ENCODE measurements at regions not wholly inside any gene's neighbourhood (a gene's known extent, or its start where the extent isn't known, plus 50 kb on each side); places are given as distances from the start of the nearest gene placed in this dataset.

GRCh38 chr2:195031411-195031810 lies 625.6 kb upstream of the SLC39A10 start:
- POLR2A ChIA-PET, result no interaction called here
- Mint-ChIP-seq H3K36me3 (no peaks in the 10 kb centered on the region), H3K27ac (no peak overlapping the region), H3K4me3 (no peak overlapping the region), H3K9me3 (no peaks in the 10 kb centered on the region), H3K27me3 (no peaks in the 10 kb centered on the region), H3K4me1 (no peaks in the 10 kb centered on the region)
- Histone ChIP-seq H3K4me1 (ENCODE audit: control insufficient read depth in 1 of 2, extremely low read depth in 1 of 2, insufficient read depth in 2 of 2, low read length in 2 of 2) (no peaks in the 10 kb centered on the region), H3K4me3 (ENCODE audit: control insufficient read depth in 1 of 2, extremely low read depth in 1 of 2, low read length in 1 of 2) (no peak overlapping the region), H3K27ac (ENCODE audit: low read length) (no peak overlapping the region), H3K9me3 (no peaks in the 10 kb centered on the region), H3K36me3 (ENCODE audit: control insufficient read depth in 2 of 2, extremely low read depth in 1 of 2, insufficient read depth in 1 of 2, low read length in 1 of 2) (no peaks in the 10 kb centered on the region), H3K27me3 (replicated peaks in 1 of 2; ENCODE audit: control insufficient read depth in 2 of 2, extremely low read depth in 1 of 2, insufficient read depth in 2 of 2, low read length in 1 of 2) (no peaks in the 10 kb centered on the region)
- no peak for DNase-seq
- ATAC-seq (replicated peaks in 1 of 4), result no peak
- CTCF ChIA-PET, result no interaction called here
- no CpG with 5 or more reads among the region's 1 CpG for whole genome bisulfite sequencing (ENCODE audit: insufficient coverage)

- no peak overlapping the region for H3K27ac ChIP-seq (ENCODE audit: low read length)
- H3K27me3 Mint-ChIP-seq, result no peaks in the 10 kb centered on the region
- no peaks in the 10 kb centered on the region for H3K4me1 ChIP-seq (ENCODE audit: control insufficient read depth in 1 of 2, extremely low read depth in 1 of 2, insufficient read depth in 2 of 2, low read length in 2 of 2)
- H3K27ac Mint-ChIP-seq, result no peak overlapping the region
- no peaks in the 10 kb centered on the region for H3K9me3 Mint-ChIP-seq
- WGBS (ENCODE audit: insufficient coverage), result no CpG with 5 or more reads among the region's 4 CpGs
- H3K4me3 ChIP-seq (ENCODE audit: control insufficient read depth in 1 of 2, extremely low read depth in 1 of 2, low read length in 1 of 2), result no peak overlapping the region
- DNase-seq (no peak), ATAC-seq (replicated peaks in 1 of 4) (no peak)
- no peaks in the 10 kb centered on the region for H3K36me3 ChIP-seq (ENCODE audit: control insufficient read depth in 2 of 2, extremely low read depth in 1 of 2, insufficient read depth in 1 of 2, low read length in 1 of 2)
- no peak overlapping the region for H3K4me3 Mint-ChIP-seq
- POLR2A ChIA-PET, result no interaction called here
- CTCF ChIA-PET, result no interaction called here
- H3K36me3 Mint-ChIP-seq, result no peaks in the 10 kb centered on the region
- H3K4me1 Mint-ChIP-seq, result no peaks in the 10 kb centered on the region
- H3K27me3 ChIP-seq (replicated peaks in 1 of 2; ENCODE audit: control insufficient read depth in 2 of 2, extremely low read depth in 1 of 2, insufficient read depth in 2 of 2, low read length in 1 of 2), result no peaks in the 10 kb centered on the region
- no peaks in the 10 kb centered on the region for H3K9me3 ChIP-seq
Observed at GRCh38 chr2:195029804-195030654, 627.0 kb upstream of the SLC39A10 start.

- H3K36me3 ChIP-seq (ENCODE audit: control insufficient read depth in 2 of 2, extremely low read depth in 1 of 2, insufficient read depth in 1 of 2, low read length in 1 of 2), result no peaks in the 10 kb centered on the region
- Mint-ChIP-seq H3K9me3 (no peaks in the 10 kb centered on the region), H3K4me3 (no peak overlapping the region), H3K27me3 (no peaks in the 10 kb centered on the region), H3K4me1 (no peaks in the 10 kb centered on the region), H3K36me3 (no peaks in the 10 kb centered on the region), H3K27ac (no peak overlapping the region)
- ATAC-seq (replicated peaks in 1 of 4) (no peak), DNase-seq (no peak)
- 73% methylated on average over 3 of the region's 4 CpGs for WGBS (ENCODE audit: insufficient coverage)
- no peak overlapping the region for H3K27ac ChIP-seq (ENCODE audit: low read length)
- H3K4me3 ChIP-seq (ENCODE audit: control insufficient read depth in 1 of 2, extremely low read depth in 1 of 2, low read length in 1 of 2), result no peak overlapping the region
- ChIA-PET CTCF (no interaction called here), POLR2A (no interaction called here)
- H3K9me3 ChIP-seq, result no peaks in the 10 kb centered on the region
- no peaks in the 10 kb centered on the region for H3K4me1 ChIP-seq (ENCODE audit: control insufficient read depth in 1 of 2, extremely low read depth in 1 of 2, insufficient read depth in 2 of 2, low read length in 2 of 2)
- no peaks in the 10 kb centered on the region for H3K27me3 ChIP-seq (replicated peaks in 1 of 2; ENCODE audit: control insufficient read depth in 2 of 2, extremely low read depth in 1 of 2, insufficient read depth in 2 of 2, low read length in 1 of 2)
Observed at GRCh38 chr2:195027947-195028346, 629.1 kb upstream of the SLC39A10 start.

GRCh38 chr2:195026261-195026660 lies 630.8 kb upstream of the SLC39A10 start:
- no peaks in the 10 kb centered on the region for H3K27me3 ChIP-seq (replicated peaks in 1 of 2; ENCODE audit: control insufficient read depth in 2 of 2, extremely low read depth in 1 of 2, insufficient read depth in 2 of 2, low read length in 1 of 2)
- no peak overlapping the region for H3K27ac ChIP-seq (ENCODE audit: low read length)
- H3K4me3 ChIP-seq (ENCODE audit: control insufficient read depth in 1 of 2, extremely low read depth in 1 of 2, low read length in 1 of 2), result no peak overlapping the region
- ChIA-PET POLR2A (interaction anchor here in 1 of 2 donors (0.6 kb wide), 1 partner anchor 183 kb away, joined by 3 read pairs; no protein-coding TSS in a partner anchor), CTCF (no interaction called here)
- no peak overlapping the region for H3K27ac Mint-ChIP-seq
- no peaks in the 10 kb centered on the region for H3K4me1 ChIP-seq (ENCODE audit: control insufficient read depth in 1 of 2, extremely low read depth in 1 of 2, insufficient read depth in 2 of 2, low read length in 2 of 2)
- no peak for ATAC-seq (replicated peaks in 1 of 4)
- no peaks in the 10 kb centered on the region for H3K9me3 ChIP-seq
- no peak for DNase-seq
- no peaks in the 10 kb centered on the region for H3K4me1 Mint-ChIP-seq
- H3K9me3 Mint-ChIP-seq, result no peaks in the 10 kb centered on the region
- no peaks in the 10 kb centered on the region for H3K36me3 Mint-ChIP-seq
- WGBS (ENCODE audit: insufficient coverage), result no CpG with 5 or more reads among the region's 1 CpG
- no peaks in the 10 kb centered on the region for H3K27me3 Mint-ChIP-seq
- no peak overlapping the region for H3K4me3 Mint-ChIP-seq
- H3K36me3 ChIP-seq (ENCODE audit: control insufficient read depth in 2 of 2, extremely low read depth in 1 of 2, insufficient read depth in 1 of 2, low read length in 1 of 2), result no peaks in the 10 kb centered on the region

GRCh38 chr2:195022508-195022830 lies 634.6 kb upstream of the SLC39A10 start:
- H3K4me1 Mint-ChIP-seq, result no peaks in the 10 kb centered on the region
- Histone ChIP-seq H3K36me3 (ENCODE audit: control insufficient read depth in 2 of 2, extremely low read depth in 1 of 2, insufficient read depth in 1 of 2, low read length in 1 of 2) (no peaks in the 10 kb centered on the region), H3K9me3 (no peaks in the 10 kb centered on the region), H3K27me3 (replicated peaks in 1 of 2; ENCODE audit: control insufficient read depth in 2 of 2, extremely low read depth in 1 of 2, insufficient read depth in 2 of 2, low read length in 1 of 2) (no peaks in the 10 kb centered on the region), H3K27ac (ENCODE audit: low read length) (no peak overlapping the region), H3K4me3 (ENCODE audit: control insufficient read depth in 1 of 2, extremely low read depth in 1 of 2, low read length in 1 of 2) (no peak overlapping the region), H3K4me1 (ENCODE audit: control insufficient read depth in 1 of 2, extremely low read depth in 1 of 2, insufficient read depth in 2 of 2, low read length in 2 of 2) (no peaks in the 10 kb centered on the region)
- no peaks in the 10 kb centered on the region for H3K9me3 Mint-ChIP-seq
- H3K27ac Mint-ChIP-seq, result no peak overlapping the region
- no peaks in the 10 kb centered on the region for H3K36me3 Mint-ChIP-seq
- ChIA-PET POLR2A (interaction anchor here in 1 of 2 donors (0.7 kb wide), 1 partner anchor 23 kb away, joined by 3 read pairs; no protein-coding TSS in a partner anchor), CTCF (no interaction called here)
- H3K27me3 Mint-ChIP-seq, result no peaks in the 10 kb centered on the region
- no peak for ATAC-seq (replicated peaks in 1 of 4)
- no peak for DNase-seq
- no peak overlapping the region for H3K4me3 Mint-ChIP-seq
- WGBS (ENCODE audit: insufficient coverage), result no CpG with 5 or more reads among the region's 4 CpGs

- Histone ChIP-seq H3K4me3 (ENCODE audit: control insufficient read depth in 1 of 2, extremely low read depth in 1 of 2, low read length in 1 of 2) (no peak overlapping the region), H3K9me3 (no peaks in the 10 kb centered on the region), H3K4me1 (ENCODE audit: control insufficient read depth in 1 of 2, extremely low read depth in 1 of 2, insufficient read depth in 2 of 2, low read length in 2 of 2) (no peaks in the 10 kb centered on the region), H3K27me3 (replicated peaks in 1 of 2; ENCODE audit: control insufficient read depth in 2 of 2, extremely low read depth in 1 of 2, insufficient read depth in 2 of 2, low read length in 1 of 2) (no peaks in the 10 kb centered on the region), H3K36me3 (ENCODE audit: control insufficient read depth in 2 of 2, extremely low read depth in 1 of 2, insufficient read depth in 1 of 2, low read length in 1 of 2) (no peaks in the 10 kb centered on the region), H3K27ac (ENCODE audit: low read length) (no peak overlapping the region)
- ChIA-PET CTCF (no interaction called here), POLR2A (interaction anchor here in 1 of 2 donors (0.7 kb wide), 1 partner anchor 23 kb away, joined by 3 read pairs; no protein-coding TSS in a partner anchor)
- WGBS (ENCODE audit: insufficient coverage), result 68% methylated on average over 2 of the region's 3 CpGs
- no peaks in the 10 kb centered on the region for H3K27me3 Mint-ChIP-seq
- H3K36me3 Mint-ChIP-seq, result no peaks in the 10 kb centered on the region
- ATAC-seq (replicated peaks in 1 of 4) (no peak), DNase-seq (no peak)
- H3K27ac Mint-ChIP-seq, result no peak overlapping the region
- no peaks in the 10 kb centered on the region for H3K4me1 Mint-ChIP-seq
- H3K4me3 Mint-ChIP-seq, result no peak overlapping the region
- H3K9me3 Mint-ChIP-seq, result no peaks in the 10 kb centered on the region
Observed at GRCh38 chr2:195021711-195022507, 635.1 kb upstream of the SLC39A10 start.

All from T-cell (primary cell).